ENCODE measurements at regions not wholly inside any gene's neighbourhood (a gene's known extent, or its start where the extent isn't known, plus 50 kb on each side); places are given as distances from the start of the nearest gene placed in this dataset.
A peak's percentile ranks its signal among the peaks of the same experiment; 100 is the strongest.

GRCh38 chr1:244256086-244256676 is 195.5 kb downstream of the ADSS2 start:
- no peak for DNase-seq

- no peak for DNase-seq
These were observed 187.5 kb downstream of the ADSS2 start for GRCh38 chr1:244264163-244264562.

GRCh38 chr1:244265507-244265906 is 186.2 kb downstream of the ADSS2 start:
- DNase-seq, result no peak

- DNase-seq, result no peak
These were observed 182.5 kb downstream of the ADSS2 start for GRCh38 chr1:244269169-244269568.

GRCh38 chr1:244271004-244271403 is 180.7 kb downstream of the ADSS2 start:
- DNase-seq, result no peak

- peak in 2 of 56 donors; percentile 33 to 37 for DNase-seq
These were observed 179.9 kb downstream of the ADSS2 start for GRCh38 chr1:244271691-244272308.

GRCh38 chr1:244272471-244273261 is 179.0 kb downstream of the ADSS2 start:
- DNase-seq, result peak in 51 of 56 donors; percentile 23 to 86 (median 65)

- no peak for DNase-seq
These were observed 178.4 kb downstream of the ADSS2 start for GRCh38 chr1:244273262-244273844.

GRCh38 chr1:244273845-244274619 is 177.7 kb downstream of the ADSS2 start:
- peak in 30 of 56 donors; percentile 2 to 86 (median 18) for DNase-seq

GRCh38 chr1:244276646-244277045 is 175.1 kb downstream of the ADSS2 start:
- no peak for DNase-seq

- no peak for DNase-seq
These were observed 171.5 kb downstream of the ADSS2 start for GRCh38 chr1:244280201-244280600.

GRCh38 chr1:244280859-244281258 is 170.8 kb downstream of the ADSS2 start:
- no peak for DNase-seq

- no peak for DNase-seq
These were observed 167.9 kb downstream of the ADSS2 start for GRCh38 chr1:244283772-244284171.

GRCh38 chr1:244284641-244285156 is 167.0 kb downstream of the ADSS2 start:
- no peak for DNase-seq

GRCh38 chr1:244286341-244286740 is 165.4 kb downstream of the ADSS2 start:
- no peak for DNase-seq

GRCh38 chr1:244287726-244288125 is 164.0 kb downstream of the ADSS2 start:
- DNase-seq, result no peak

GRCh38 chr1:244288663-244289062 is 163.0 kb downstream of the ADSS2 start:
- no peak for DNase-seq

GRCh38 chr1:244289991-244290785 is 161.5 kb downstream of the ADSS2 start:
- no peak for DNase-seq

GRCh38 chr1:244291236-244292201 is 160.2 kb downstream of the ADSS2 start:
- DNase-seq, result no peak

Data from nucleus accumbens (tissue), 56 donors.